ENCODE measurements at regions not wholly inside any gene's neighbourhood (a gene's known extent, or its start where the extent isn't known, plus 50 kb on each side); places are given as distances from the start of the nearest gene placed in this dataset.

- TF ChIP-seq CTCF (optimal IDR thresholded peaks at IDR 0.05 in 1 of 3, IDR thresholded peaks at IDR 0.05 in 1 of 3, conservative IDR thresholded peaks at IDR 0.05 in 1 of 3; ENCODE audit: extremely low read depth in 1 of 3, insufficient read depth in 2 of 3, low read length in 3 of 3) (no peak), EZH2 (IDR thresholded peaks at IDR 0.05; ENCODE audit: low read length) (no peak)
- H3K36me3 ChIP-seq (ENCODE audit: control insufficient read depth in 2 of 2, extremely low read depth in 1 of 2, insufficient read depth in 2 of 2, low read length in 2 of 2), result no peaks in the 10 kb centered on the region
- no peaks in the 10 kb centered on the region for H3K27me3 ChIP-seq (ENCODE audit: control insufficient read depth, extremely low read depth, insufficient read depth, low read length)
- no peak overlapping the region for H2AFZ ChIP-seq (ENCODE audit: control insufficient read depth, low read length)
- no peak for DNase-seq (ENCODE audit: low read depth, low spot score)
- H3K9me1 ChIP-seq (ENCODE audit: control insufficient read depth, extremely low read depth, insufficient read depth, low read length), result no peaks in the 10 kb centered on the region
- no peak for FAIRE-seq
- dilution Hi-C loops (cut with MboI; ENCODE audit: extremely low pct_ligation_motif_present, low sequenced_read_pairs), result no loop called here
- no peaks in the 10 kb centered on the region for H3K9me3 ChIP-seq (ENCODE audit: control insufficient read depth, low read depth, low read length)
- no peaks in the 10 kb centered on the region for H3K79me2 ChIP-seq (ENCODE audit: control insufficient read depth, insufficient read depth, low read length)
- H3K4me1 ChIP-seq (ENCODE audit: control insufficient read depth, extremely low read depth, insufficient read depth, low read length), result no peaks in the 10 kb centered on the region
- no peak overlapping the region for H3K9ac ChIP-seq (ENCODE audit: control insufficient read depth, extremely low read depth, insufficient read depth, low read length)
- no peaks in the 10 kb centered on the region for H4K20me1 ChIP-seq (ENCODE audit: control insufficient read depth, extremely low read depth, insufficient read depth, low read length)
- H3K4me2 ChIP-seq (ENCODE audit: control insufficient read depth, extremely low read depth, insufficient read depth, low read depth, low read length), result no peak overlapping the region
- no peak overlapping the region for H3K4me3 ChIP-seq (ENCODE audit: control insufficient read depth in 2 of 3, extremely low read depth in 1 of 3, insufficient read depth in 2 of 3, low read depth in 1 of 3, low read length in 3 of 3)
- no peak overlapping the region for H3K27ac ChIP-seq (ENCODE audit: control insufficient read depth, insufficient read depth, low read length)
These were observed 51.4 kb upstream of the CALM2 start for GRCh38 chr2:47227532-47228279.

- H3K36me3 ChIP-seq (ENCODE audit: control insufficient read depth in 2 of 2, extremely low read depth in 1 of 2, insufficient read depth in 2 of 2, low read length in 2 of 2), result no peaks in the 10 kb centered on the region
- dilution Hi-C loops (cut with MboI; ENCODE audit: extremely low pct_ligation_motif_present, low sequenced_read_pairs), result no loop called here
- DNase-seq (ENCODE audit: low read depth, low spot score) (no peak), FAIRE-seq (no peak)
- no peaks in the 10 kb centered on the region for H3K79me2 ChIP-seq (ENCODE audit: control insufficient read depth, insufficient read depth, low read length)
- H4K20me1 ChIP-seq (ENCODE audit: control insufficient read depth, extremely low read depth, insufficient read depth, low read length), result no peaks in the 10 kb centered on the region
- no peak overlapping the region for H3K9ac ChIP-seq (ENCODE audit: control insufficient read depth, extremely low read depth, insufficient read depth, low read length)
- H3K9me3 ChIP-seq (ENCODE audit: control insufficient read depth, low read depth, low read length), result no peaks in the 10 kb centered on the region
- H3K4me2 ChIP-seq (ENCODE audit: control insufficient read depth, extremely low read depth, insufficient read depth, low read depth, low read length), result no peak overlapping the region
- H3K4me1 ChIP-seq (ENCODE audit: control insufficient read depth, extremely low read depth, insufficient read depth, low read length), result no peaks in the 10 kb centered on the region
- H3K27me3 ChIP-seq (ENCODE audit: control insufficient read depth, extremely low read depth, insufficient read depth, low read length), result no peaks in the 10 kb centered on the region
- H3K4me3 ChIP-seq (ENCODE audit: control insufficient read depth in 2 of 3, extremely low read depth in 1 of 3, insufficient read depth in 2 of 3, low read depth in 1 of 3, low read length in 3 of 3), result no peak overlapping the region
- H3K27ac ChIP-seq (ENCODE audit: control insufficient read depth, insufficient read depth, low read length), result no peak overlapping the region
- H2AFZ ChIP-seq (ENCODE audit: control insufficient read depth, low read length), result no peak overlapping the region
- no peaks in the 10 kb centered on the region for H3K9me1 ChIP-seq (ENCODE audit: control insufficient read depth, extremely low read depth, insufficient read depth, low read length)
- no peak for TF ChIP-seq CTCF (optimal IDR thresholded peaks at IDR 0.05 in 1 of 3, IDR thresholded peaks at IDR 0.05 in 1 of 3, conservative IDR thresholded peaks at IDR 0.05 in 1 of 3; ENCODE audit: extremely low read depth in 1 of 3, insufficient read depth in 2 of 3, low read length in 3 of 3)
- TF ChIP-seq EZH2 (IDR thresholded peaks at IDR 0.05; ENCODE audit: low read length), result no peak
These were observed 50.6 kb upstream of the CALM2 start for GRCh38 chr2:47226923-47227220.
